Aorta (tissue), 5 donors: ENCODE measurements at regions not wholly inside any gene's neighbourhood (a gene's known extent, or its start where the extent isn't known, plus 50 kb on each side); places are given as distances from the start of the nearest gene placed in this dataset.
"Not testable (repeated sequence)": the region's sequence is repeated elsewhere in the genome, so short reads cannot be mapped to it uniquely, and the experiment has no call there.

Experiments
- ATAC-seq: fragments of 200-7000 bp; cut with Tn5 transposase; one replicate; pipeline ENCODE4 v1.9.1; 2022; ENCODE audit warnings: moderate library complexity; ENCODE audit not compliant: low FRiP score
- DNase-seq, 2 donors: peaks; one replicate each; pipeline ENCODE4 v3.0.0-alpha.2; 2020
- H3K27ac ChIP-seq, 2 donors: one replicate each; pipeline ENCODE4 v1.5.1; 2013; ENCODE audit warnings: low read length in 2 of 2, mild to moderate bottlenecking in 2 of 2, moderate library complexity in 2 of 2, control low read depth in 1 of 2, inconsistent platforms in 1 of 2, low read depth in 1 of 2
- H3K27me3 ChIP-seq, 2 donors: one replicate each; pipeline ENCODE4 v1.6.1; 2013; ENCODE audit warnings: control low read depth in 1 of 2, low read length in 1 of 2, mild to moderate bottlenecking in 1 of 2, moderate library complexity in 1 of 2; ENCODE audit not compliant: insufficient read depth in 2 of 2, control insufficient read depth in 1 of 2
- H3K36me3 ChIP-seq, 2 donors: one replicate each; pipeline ENCODE4 v1.6.1; 2013; ENCODE audit warnings: control low read depth in 1 of 2, low read length in 1 of 2, mild to moderate bottlenecking in 1 of 2; ENCODE audit not compliant: insufficient read depth in 2 of 2, control insufficient read depth in 1 of 2
- H3K4me1 ChIP-seq, 2 donors: one replicate each; pipeline ENCODE4 v1.6.1; 2013; ENCODE audit warnings: low read length in 2 of 2, control low read depth in 1 of 2, mild to moderate bottlenecking in 1 of 2, moderate library complexity in 1 of 2; ENCODE audit not compliant: insufficient read depth in 2 of 2, control insufficient read depth in 1 of 2
- H3K4me3 ChIP-seq, 2 donors: one replicate each; pipeline ENCODE4 v1.5.1; 2013; ENCODE audit warnings: low read length in 2 of 2, control low read depth in 1 of 2, mild to moderate bottlenecking in 1 of 2
- H3K9me3 ChIP-seq: one replicate; pipeline ENCODE4 v1.6.1; 2013; ENCODE audit warnings: mild to moderate bottlenecking, low read length; ENCODE audit not compliant: control insufficient read depth
- WGBS, 2 donors: extraction: QIAGEN DNeasy Blood & Tissue Kit; methylation state at CpG; one replicate each; pipeline ENCODE4 v1.1.7; 2013; 5-methylcytosine and 5-hydroxymethylcytosine counted together
- intact Hi-C, 2 donors: fragments of 100-400 bp; cut with DNase I; formaldehyde crosslinking; loops; one replicate each; pipeline versions ENCODE4 v1.14.2 to v1.15.0; 2022
- donor health status: healthy with polysubstance abuse.
- donor health status: Bipolar disorder and iron deficiency.
- donor health status: DM: no; HTN: no; CAD: no.
- donor health status: DM: no; HTN: no; CAD: no.
- donor health status: DM: yes; HTN: yes; CAD: no.

DNA sequence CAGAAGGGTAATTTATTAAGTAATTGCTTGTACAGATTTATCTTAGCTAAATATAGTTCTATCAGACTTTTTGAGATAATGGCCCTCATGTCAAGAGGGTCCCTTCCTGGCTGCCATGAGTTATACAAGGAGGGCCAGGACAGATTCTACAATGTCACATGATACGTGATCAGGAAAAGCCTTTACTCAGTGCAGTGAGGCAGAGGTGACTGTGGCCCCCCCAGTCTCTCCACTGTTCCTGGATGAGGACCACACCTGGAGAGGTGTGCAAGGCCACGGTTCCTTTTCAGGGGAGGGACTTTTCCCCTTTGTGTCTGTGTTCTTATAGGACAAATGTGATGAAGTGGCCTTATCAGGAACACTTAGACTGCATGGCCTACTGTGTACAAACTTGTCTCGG is 54.3 kb upstream of the LRCH1 start:
- Histone ChIP-seq H3K4me1 (peaks cover 3 to 4% of the 10 kb centered on the region in 2 donors), H3K27me3 (no peaks in the 10 kb centered on the region), H3K36me3 (no peaks in the 10 kb centered on the region), H3K27ac (no peak overlapping the region), H3K4me3 (no peak overlapping the region), H3K9me3 (no peaks in the 10 kb centered on the region)
- intact Hi-C loops = loop anchor here in 1 of 2 donors (10.0 kb wide), 1 partner anchor 46 kb away; no protein-coding TSS in a partner anchor
- ATAC-seq = no peak
- no peak for DNase-seq
- 93 to 95% methylated on average over 3 of the region's 3 CpGs for WGBS, 2 donors

GRCh38 chr13:46496086-46496485 is 56.9 kb upstream of the LRCH1 start:
- peak overlapping the region in 1 of 2 donors; percentile 49 for H3K27ac ChIP-seq
- H3K36me3 ChIP-seq = no peaks in the 10 kb centered on the region
- no peaks in the 10 kb centered on the region for H3K27me3 ChIP-seq
- ATAC-seq (no peak), DNase-seq (no peak)
- H3K4me3 ChIP-seq = peak overlapping the region; percentile 34 to 45
- H3K4me1 ChIP-seq = peaks cover 3 to 4% of the 10 kb centered on the region in 2 donors
- 5% methylated on average over 4 of the region's 4 CpGs for WGBS, 2 donors
- intact Hi-C loops = loop anchor here in 1 of 2 donors (10.0 kb wide), 1 partner anchor 49 kb away; no protein-coding TSS in a partner anchor
- no peaks in the 10 kb centered on the region for H3K9me3 ChIP-seq

GRCh38 chr13:46495651-46496050 is 57.3 kb upstream of the LRCH1 start:
- 7 to 10% methylated on average over 4 of the region's 4 CpGs for WGBS, 2 donors
- Histone ChIP-seq H3K36me3 (no peaks in the 10 kb centered on the region), H3K4me1 (peaks cover 3 to 4% of the 10 kb centered on the region in 2 donors), H3K9me3 (no peaks in the 10 kb centered on the region), H3K27ac (peak overlapping the region in 1 of 2 donors; percentile 49), H3K27me3 (no peaks in the 10 kb centered on the region), H3K4me3 (peak overlapping the region; percentile 34 to 45)
- ATAC-seq = no peak
- DNase-seq = no peak
- intact Hi-C loops = loop anchor here in 1 of 2 donors (10.0 kb wide), 1 partner anchor 49 kb away; no protein-coding TSS in a partner anchor

GRCh38 chr13:46495066-46495465 is 57.9 kb upstream of the LRCH1 start:
- no peaks in the 10 kb centered on the region for H3K27me3 ChIP-seq
- intact Hi-C loops = loop anchor here in 1 of 2 donors (10.0 kb wide), 1 partner anchor 50 kb away; no protein-coding TSS in a partner anchor

DNA sequence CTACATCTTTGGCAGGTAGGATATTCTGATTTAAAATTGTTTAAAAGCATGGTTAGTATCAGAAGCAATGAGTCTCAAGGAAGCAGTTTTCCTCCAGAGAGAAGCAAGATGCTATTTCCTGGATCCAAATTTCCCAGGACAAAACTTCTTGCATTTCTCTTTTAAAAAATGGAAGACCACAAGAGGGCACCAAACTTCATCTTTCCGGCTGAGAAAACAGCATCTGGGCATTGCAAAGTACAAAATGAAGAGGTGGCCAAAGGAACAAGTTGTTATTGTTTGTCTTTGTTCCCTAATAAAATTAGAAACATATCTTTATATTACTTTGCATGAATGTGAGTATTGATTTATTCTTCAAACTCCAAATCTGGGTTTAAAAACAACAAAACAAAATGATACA is 60.0 kb upstream of the LRCH1 start:
- H3K36me3 ChIP-seq = no peaks in the 10 kb centered on the region
- no peak overlapping the region for H3K4me3 ChIP-seq
- WGBS, 2 donors = 0% methylated on average over 1 of the region's 1 CpG
- no peaks in the 10 kb centered on the region for H3K9me3 ChIP-seq
- H3K27ac ChIP-seq = no peak overlapping the region
- DNase-seq = no peak
- intact Hi-C loops = loop anchor here (2.0 to 10.0 kb wide), 3 partner anchors 52 to 228 kb away; partner anchors contain the start of gene LRCH1 (in 1 of the 2)
- no peaks in the 10 kb centered on the region for H3K27me3 ChIP-seq
- peaks cover 4 to 8% of the 10 kb centered on the region in 2 donors for H3K4me1 ChIP-seq
- no peak for ATAC-seq

More at GRCh38 chr13:46495066-46495465, 57.9 kb upstream of the LRCH1 start:
- H3K36me3 ChIP-seq = no peaks in the 10 kb centered on the region
- no peak for ATAC-seq
- peak overlapping the region; percentile 49 to 50 for H3K27ac ChIP-seq
- DNase-seq = no peak
- H3K9me3 ChIP-seq = no peaks in the 10 kb centered on the region
- H3K4me1 ChIP-seq = peaks cover 4 to 7% of the 10 kb centered on the region in 2 donors
- H3K4me3 ChIP-seq = no peak overlapping the region

GRCh38 chr13:46491641-46492040 is 61.3 kb upstream of the LRCH1 start:
- intact Hi-C loops = loop anchor here (2.0 to 10.0 kb wide), 3 partner anchors 53 to 229 kb away; partner anchors contain the start of gene LRCH1 (in 1 of the 2)
- Histone ChIP-seq H3K27ac (peak overlapping the region in 1 of 2 donors; percentile 10), H3K4me1 (peaks cover 4 to 8% of the 10 kb centered on the region in 2 donors), H3K9me3 (no peaks in the 10 kb centered on the region), H3K27me3 (no peaks in the 10 kb centered on the region), H3K36me3 (no peaks in the 10 kb centered on the region), H3K4me3 (no peak overlapping the region)
- DNase-seq (no peak), ATAC-seq (no peak)
- WGBS, 2 donors = 77 to 78% methylated on average over 4 of the region's 4 CpGs

GRCh38 chr13:46490713-46491112 is 62.3 kb upstream of the LRCH1 start:
- 78 to 84% methylated on average over 14 of the region's 14 CpGs for WGBS, 2 donors
- not testable (repeated sequence) for ATAC-seq
- intact Hi-C loops = loop anchor here in 1 of 2 donors (10.0 kb wide), 1 partner anchor 54 kb away; no protein-coding TSS in a partner anchor

DNA sequence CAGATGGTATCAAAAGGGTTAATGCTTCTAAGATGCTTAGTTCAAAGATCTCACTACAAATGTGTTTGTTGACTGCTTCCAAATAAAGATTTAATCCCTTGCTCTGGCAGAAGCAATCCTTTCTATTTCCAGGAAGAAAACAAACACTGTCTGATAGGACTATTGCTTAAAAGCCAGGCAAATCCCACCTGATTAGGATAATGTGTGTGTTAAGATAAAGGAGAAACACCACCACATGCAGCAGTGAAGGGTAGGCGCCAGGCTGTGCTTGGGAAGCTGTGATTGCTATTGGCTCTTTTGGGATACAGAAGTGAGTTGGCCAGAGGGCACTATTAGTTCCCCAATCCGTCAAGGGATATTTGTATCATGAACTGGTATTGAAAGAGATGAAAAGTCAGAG is 62.8 kb upstream of the LRCH1 start:
- Histone ChIP-seq H3K9me3 (peaks cover under 1% of the 10 kb centered on the region), H3K27ac (peak overlapping the region; percentile 60 to 64), H3K36me3 (no peaks in the 10 kb centered on the region), H3K27me3 (no peaks in the 10 kb centered on the region), H3K4me1 (peaks cover 0 to 5% of the 10 kb centered on the region in 2 donors), H3K4me3 (peak overlapping the region in 1 of 2 donors; percentile 28)
- intact Hi-C loops = loop anchor here in 1 of 2 donors (10.0 kb wide), 1 partner anchor 55 kb away; no protein-coding TSS in a partner anchor
- WGBS, 2 donors = 11 to 12% methylated on average over 2 of the region's 2 CpGs
- DNase-seq (no peak), ATAC-seq (peak; percentile 42)

More at GRCh38 chr13:46490713-46491112, 62.3 kb upstream of the LRCH1 start:
- H3K9me3 ChIP-seq, H3K4me1 ChIP-seq, H3K4me3 ChIP-seq, DNase-seq, H3K36me3 ChIP-seq, H3K27me3 ChIP-seq, H3K27ac ChIP-seq: not testable (repeated sequence)

GRCh38 chr13:46489586-46490023 is 63.4 kb upstream of the LRCH1 start:
- Histone ChIP-seq H3K27ac (peak overlapping the region; percentile 60 to 77), H3K4me3 (peak overlapping the region in 1 of 2 donors; percentile 28), H3K4me1 (peaks cover 0 to 5% of the 10 kb centered on the region in 2 donors), H3K36me3 (no peaks in the 10 kb centered on the region), H3K9me3 (peaks cover 3% of the 10 kb centered on the region), H3K27me3 (no peaks in the 10 kb centered on the region)
- 3% methylated on average over 5 of the region's 5 CpGs for WGBS, 2 donors
- intact Hi-C loops = loop anchor here in 1 of 2 donors (10.0 kb wide), 1 partner anchor 55 kb away; no protein-coding TSS in a partner anchor
- DNase-seq = peak; percentile 85 to 88
- ATAC-seq = peak; percentile 87
